NCI-H2029 (cell line): ENCODE measurements at regions not wholly inside any gene's neighbourhood (a gene's known extent, or its start where the extent isn't known, plus 50 kb on each side); places are given as distances from the start of the nearest gene placed in this dataset.
"Not testable (repeated sequence)": the region's sequence is repeated elsewhere in the genome, so short reads cannot be mapped to it uniquely, and the experiment has no call there.

Source experiments
- DNase-seq: peaks from one replicate; lab custom pipeline; 2025; lab: John Stamatoyannopoulos, UW

DNA sequence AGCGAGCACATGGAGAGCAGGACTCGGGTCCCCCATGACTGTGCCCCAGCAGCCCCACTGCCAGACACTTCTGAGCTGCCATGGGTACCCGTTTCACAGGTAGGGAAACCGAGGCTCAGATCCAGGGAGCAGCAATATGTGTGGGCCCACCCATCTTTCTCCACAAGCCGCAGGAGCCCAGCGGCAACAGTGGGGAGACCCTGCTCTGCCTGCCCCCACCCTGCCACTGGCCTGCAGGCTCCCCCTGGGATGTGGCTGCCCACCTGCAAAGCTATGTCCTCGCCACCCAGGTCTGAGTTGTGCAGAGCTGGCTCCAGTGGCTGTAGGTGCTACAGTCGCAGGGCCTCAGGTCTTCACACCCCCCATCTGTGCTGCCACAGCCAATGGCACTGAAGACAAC is 50.6 kb upstream of the C1QTNF9B start:
- DNase-seq = no peak

DNA sequence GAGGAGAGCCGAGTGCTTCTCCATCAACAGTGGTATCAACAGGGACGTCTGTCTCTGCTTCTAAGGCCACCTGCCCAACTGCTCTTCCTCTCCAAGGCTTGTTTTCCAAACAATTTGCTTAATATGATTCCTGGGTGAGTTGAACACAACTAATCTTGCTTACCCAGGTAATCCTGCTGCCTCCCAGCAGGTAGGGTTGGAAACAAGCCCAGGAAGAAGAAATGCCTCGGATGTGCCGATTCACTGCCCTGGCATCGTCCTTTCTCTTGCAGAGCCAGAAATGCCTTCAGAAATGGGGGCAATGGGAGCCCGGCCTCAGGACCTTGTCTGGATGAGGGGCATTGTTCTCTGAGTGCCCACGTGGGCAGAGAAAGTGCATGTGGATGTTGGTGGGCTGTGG is 51.9 kb upstream of the C1QTNF9B start:
- no peak for DNase-seq

DNA sequence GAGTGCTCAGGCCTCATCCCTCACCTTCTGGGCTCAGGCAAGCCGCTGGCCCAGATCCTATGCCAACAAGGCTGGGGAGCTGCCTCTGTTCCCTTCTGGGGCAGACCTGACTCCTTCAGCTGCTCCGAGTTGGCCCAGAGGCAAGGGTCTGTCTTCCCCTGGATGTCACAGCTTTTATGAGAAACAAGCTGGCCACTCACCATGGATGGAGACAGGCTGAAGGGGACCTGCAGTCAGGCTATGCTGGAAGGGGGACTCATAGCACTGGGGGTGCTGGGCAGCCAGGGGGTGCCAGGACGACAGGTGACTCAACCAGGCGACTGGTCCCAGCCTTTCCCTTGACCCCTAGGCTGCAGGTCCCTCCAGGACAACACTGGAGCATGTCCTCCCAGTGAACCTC is 52.4 kb upstream of the C1QTNF9B start:
- DNase-seq = no peak

DNA sequence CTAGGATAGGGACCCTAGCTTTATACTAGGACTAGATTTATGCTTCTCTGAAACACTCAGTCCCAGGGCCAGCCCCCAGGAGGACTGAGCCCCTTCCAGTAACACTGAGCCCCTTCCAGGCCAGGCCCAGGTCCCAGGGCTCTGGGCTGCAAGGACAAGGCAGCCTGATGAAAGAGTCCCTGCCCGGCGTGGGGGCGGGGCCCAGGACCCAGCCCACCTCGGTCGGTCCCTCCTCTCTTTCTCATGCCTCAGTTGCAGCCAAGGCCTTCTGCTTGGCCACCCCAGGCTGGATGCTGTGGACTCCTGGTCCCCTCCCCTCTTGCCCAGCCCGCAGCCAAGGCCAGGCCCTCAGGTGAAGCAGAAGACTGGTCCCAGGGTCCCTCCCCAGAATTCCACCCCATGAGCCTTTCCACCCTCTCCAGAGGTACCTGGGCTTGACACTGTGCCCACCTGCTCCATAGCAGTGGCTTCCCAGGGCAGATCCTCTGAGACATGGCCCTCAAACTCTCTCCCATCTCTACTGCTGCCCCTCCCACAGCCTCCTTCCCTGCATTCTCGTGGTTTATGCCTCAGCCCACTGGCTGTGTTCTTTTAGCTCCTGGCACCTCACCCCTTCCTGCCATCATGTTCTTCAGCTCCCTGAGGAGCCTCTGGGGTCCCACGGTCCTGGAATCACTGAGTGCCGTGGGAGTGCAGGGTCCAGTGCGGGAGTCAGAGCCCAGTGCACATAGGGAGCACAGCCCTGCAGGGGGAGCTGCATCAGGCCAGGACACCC is 53.6 kb upstream of the C1QTNF9B start:
- no peak for DNase-seq

DNA sequence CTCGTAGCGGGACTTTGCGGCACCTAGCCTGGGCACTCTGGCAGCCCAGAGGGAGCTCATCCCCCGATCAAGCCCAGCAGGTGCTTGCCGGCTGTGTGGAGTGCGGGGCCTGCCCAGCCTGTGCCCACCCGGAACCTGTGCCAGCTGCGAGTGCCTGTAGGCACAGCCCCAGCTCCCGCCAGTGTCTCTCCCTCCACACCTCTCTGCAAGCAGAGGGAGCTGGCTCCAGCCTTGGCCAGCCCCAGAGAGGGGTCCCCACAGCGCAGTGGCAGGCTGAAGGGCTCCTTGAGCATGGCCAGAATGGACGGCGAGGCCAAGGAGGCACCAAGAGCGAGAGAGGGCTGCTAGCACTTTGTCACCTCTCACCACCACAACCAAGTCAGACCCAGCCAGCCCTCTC is 55.5 kb upstream of the C1QTNF9B start:
- no peak for DNase-seq

DNA sequence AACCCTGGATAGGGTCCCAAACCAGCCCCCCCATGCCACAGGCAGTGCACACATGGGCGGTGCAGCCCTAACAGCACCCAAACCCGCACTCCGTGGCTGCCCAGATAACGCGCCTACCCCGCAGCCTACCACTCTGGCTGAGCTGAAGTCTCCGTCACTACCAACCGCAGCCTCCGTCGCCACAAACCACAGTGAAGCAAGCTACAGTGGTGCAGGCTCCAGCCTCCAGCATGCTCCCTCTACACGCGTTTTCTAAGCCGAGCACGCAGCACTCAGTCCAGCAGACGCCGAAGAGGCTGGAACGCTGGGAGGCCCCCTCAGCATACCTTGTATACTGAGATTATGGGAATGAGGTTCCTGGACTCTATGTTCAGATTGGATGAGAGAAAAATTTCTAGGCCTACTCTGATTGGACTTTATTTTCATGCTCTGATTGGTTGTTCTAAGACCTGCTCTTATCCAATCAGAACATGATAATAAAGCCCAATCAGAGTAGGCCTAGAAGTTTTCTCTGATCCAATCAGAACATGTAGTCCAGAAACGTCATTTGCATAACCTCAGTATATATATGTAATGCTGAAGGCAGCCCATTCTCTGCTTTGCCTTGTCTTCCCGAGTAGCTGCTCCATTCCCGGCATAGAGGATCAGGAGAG is 56.7 kb upstream of the C1QTNF9B start:
- DNase-seq = no peak

DNA sequence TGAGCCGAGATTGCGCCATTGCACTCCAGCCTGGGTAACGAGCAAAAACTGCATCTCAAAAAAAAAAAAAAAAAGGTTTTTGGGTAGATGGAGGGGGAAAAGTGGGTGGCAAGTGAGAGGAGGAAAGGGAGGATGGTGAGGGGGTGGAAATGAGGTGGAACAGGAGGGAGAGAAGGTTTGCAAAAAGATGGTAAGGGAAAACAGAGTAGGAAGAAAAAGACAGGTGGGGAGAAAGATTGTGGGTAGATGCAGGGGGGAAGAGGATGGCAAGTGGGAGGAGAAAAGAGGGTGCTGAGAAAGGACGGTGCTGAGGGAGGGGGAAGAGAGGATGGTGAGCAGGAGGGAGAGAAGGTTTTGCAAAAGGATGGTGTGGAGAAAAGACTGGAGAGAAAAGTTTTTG is 57.8 kb upstream of the C1QTNF9B start:
- no peak for DNase-seq

DNA sequence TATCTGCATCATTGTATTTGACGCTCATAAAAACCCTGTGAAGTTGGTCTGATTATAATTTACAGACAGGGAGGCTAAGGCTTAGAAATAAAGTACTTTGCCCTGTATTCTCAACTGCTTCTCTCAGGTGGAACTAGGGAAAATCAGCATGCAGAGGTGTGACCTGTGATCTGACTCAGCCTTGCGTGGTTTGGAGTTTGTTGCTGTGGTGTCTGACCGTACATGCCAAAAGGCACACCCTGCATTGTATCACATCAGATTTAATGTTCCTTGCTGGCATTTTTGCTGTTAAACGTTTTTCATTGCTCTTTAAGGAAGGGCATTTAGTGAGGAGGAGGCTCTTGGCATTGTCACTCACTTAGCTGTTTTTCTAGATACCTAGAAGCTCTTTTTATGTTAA is 58.8 kb upstream of the C1QTNF9B start:
- no peak for DNase-seq

DNA sequence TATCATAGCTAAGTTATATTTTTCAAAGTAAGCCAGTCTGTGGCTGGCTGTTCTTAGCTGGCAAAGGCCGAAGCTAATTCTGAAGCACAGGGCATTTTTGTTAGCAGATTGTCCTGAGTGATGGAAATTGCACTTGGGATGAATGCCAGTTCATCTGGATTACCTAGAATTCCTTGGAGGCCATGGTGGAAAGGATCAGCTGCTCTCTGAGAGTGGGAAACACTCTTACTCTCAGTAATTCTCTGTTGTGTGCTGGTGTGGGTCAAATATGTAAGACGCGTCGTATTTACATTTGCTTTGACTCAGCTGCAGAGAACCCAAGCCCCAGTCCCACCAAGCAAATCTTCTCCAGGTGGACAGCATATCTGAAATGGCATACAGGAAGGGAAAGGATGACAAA is 60.7 kb upstream of the C1QTNF9B start:
- DNase-seq = no peak

DNA sequence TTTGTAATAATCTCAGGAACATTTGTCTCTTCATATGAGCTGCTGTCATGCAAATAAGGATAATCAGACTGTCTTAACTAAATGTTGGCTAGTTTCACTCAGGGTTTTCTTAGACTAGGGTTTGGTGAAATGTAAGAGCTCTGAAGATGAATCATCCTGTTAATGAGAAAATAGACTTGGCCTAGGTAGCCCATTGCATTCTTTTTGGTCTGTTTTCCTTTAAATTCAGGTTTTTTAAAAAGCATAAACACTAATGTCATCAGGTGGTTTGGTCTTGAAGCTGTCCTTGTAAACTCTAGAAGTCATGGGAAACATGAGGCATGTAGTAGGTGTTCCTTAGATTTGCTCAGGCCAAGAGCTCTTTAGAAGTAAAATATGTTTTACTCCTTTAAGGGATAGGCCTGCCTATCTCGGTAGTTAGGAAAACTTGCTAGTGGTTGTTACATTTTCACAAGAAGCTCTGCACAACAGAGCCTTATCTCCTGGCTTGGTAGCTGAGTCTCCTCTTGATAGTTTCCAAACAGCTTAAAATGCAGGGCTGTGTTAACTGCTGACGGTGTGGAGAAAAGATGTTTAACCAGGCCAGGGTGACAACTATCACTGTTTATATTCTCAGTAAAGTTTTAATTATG is 62.0 kb upstream of the C1QTNF9B start:
- DNase-seq = no peak

DNA sequence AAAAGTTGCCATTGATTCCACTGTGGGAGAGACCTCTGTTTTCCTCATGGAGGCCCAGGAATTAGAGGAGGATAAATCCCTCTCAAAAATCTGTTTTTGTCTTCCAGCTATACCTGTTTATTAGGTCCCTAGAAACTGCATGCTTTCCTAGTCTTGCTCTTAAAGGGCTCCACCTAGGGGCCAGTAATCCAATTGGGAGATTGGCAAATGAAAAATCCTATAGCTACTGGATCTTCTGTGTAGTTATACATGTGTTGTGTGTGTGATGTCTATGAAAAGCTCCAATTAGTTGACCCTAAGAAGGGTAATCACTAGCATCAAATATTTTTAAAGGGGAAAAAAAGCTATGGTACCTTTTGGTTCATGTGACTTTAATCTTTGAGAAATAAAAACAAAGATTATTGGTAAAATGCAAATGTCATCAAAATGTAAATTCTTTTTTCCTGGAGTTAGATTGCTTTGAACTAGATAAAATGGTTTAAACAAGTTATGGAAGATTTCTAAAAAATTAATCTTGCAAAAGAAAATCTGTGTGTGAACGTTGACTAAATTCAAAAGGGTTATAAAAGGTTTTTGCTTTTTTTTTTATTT is 63.4 kb upstream of the C1QTNF9B start:
- no peak for DNase-seq

DNA sequence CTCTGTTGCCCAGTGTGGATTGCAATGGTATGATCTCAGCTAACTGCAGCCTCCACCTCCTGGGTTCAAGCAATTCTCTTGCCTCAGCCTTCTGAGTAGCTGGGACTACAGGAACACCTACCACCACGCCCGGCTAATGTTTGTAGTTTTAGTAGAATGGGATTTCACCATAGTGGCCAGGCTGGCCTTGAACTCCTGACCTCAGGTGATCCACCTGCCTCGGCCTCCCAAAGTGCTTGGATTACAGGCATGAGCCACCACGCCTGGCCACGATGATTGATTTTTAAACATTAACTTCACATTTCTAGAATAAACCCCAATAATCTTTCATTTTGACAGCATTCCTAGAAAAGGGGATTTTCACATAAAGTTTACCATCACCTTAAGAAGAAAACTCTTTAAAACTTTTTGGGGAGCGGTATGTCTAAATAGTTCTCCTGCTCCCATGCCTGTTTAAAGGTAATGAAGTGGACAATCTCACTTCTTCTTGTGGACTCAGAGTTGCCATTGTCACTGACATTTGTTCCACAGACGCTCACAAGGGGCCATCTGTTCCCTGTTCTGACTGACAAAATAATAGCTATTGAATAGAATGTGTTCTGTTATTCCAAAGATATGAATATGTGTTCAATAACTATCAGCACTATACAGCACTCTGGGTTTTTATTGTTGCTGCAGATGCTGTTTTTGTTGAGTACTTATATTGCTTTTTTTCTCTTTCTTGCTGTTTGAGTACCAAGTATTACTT is 66.1 kb upstream of the C1QTNF9B start:
- DNase-seq = no peak

DNA sequence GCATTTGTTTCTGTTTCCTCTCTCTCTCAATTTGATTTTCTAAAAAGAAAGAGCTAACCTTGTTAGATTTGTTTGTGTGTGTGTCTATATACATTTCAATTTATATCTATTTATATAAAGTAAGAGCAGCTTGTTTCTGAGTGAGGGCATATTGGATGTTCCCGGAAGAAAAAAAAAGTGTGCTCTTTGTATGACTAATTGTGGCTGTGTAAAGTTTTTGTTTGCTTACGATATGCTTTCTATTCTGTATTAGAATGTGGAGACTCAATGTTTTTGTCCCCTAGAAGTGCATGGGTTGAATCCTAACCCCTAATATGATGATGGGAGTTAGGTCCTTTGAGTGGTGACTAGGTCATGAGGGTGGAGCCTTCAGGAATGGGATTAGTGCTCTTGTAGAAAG is 66.6 kb upstream of the C1QTNF9B start:
- DNase-seq = no peak

DNA sequence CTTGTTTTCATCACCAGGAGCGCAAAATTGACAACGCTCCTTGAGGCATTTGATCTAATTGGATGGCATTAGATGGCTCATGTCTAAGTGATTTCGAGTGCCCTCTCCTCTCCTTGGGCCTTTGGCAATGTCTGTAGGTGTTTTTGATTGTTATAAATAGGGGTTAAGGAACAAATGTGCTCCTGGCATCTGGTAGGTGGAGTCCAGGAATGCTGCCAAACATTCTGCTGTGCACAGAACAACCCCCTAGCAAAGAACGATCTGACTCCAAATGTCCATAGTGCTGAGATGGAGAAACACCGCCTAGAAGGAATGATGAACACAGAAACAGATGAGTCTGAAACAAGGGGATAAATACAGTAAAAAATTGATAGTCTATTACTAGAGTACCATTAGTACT is 68.0 kb upstream of the C1QTNF9B start:
- no peak for DNase-seq

DNA sequence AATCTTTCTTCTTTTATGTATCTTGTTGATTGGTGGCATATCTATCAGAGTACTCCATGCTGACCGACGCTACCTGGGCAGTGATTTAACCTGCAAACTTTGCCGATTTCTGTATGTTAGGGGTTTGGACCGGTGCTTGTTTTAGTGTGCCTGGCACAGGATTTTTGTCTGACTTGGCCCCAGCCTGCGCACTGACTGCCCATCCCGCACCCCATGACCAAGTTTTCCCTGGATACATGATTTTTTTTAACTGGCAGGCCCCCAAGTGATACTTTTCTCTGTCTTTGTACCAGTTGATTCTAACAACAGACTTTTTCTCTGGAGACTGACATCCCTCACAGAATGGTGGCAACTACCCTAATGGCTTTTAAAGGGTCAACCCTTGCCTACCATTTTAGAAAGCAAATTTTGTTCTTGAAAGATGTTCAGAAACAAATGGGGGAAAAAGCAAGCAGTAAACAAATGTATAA is 69.0 kb upstream of the C1QTNF9B start:
- no peak for DNase-seq

DNA sequence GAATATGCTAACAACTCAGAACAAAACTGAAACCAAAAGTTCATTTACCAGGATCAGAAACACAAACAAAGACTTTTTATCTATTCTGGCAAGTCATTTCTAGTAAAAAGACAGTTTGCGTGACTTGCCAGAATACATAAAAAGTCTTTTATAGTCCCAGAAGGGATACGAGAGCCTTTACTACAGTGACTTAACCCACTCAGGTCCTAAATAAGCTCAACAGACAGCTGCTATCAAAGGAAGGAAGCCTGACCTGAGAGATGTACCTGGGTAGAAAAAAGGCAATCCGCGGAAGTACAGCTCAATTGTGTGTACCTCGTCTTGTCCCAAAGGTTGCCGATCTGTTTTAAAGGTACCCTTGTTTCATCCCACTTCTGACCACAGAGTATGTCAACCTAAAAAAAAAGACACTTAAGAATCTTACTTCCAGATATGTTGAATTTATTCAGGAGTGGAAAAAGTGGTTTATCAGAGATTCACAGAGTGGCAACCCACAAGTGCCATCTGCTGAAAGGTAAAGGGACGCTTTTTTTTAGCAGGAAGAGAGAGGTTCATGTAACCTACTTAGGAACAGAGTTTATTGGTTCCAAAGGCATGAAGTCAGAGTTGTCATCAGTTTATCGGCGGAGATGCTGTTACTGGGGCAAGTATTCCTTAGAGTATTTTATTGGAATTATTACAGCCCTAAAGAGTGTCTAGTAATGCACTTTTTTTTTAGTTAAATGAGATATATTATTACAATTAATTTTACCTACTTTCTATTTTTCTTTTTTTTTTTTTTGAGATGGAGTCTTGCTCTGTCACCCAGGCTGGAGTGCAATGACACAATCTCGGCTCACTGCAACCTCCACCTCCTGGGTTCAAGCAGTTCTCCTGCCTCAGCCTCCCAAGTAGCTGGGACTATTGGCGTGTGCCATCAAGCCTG is 69.7 kb upstream of the C1QTNF9B start:
- no peak for DNase-seq

DNA sequence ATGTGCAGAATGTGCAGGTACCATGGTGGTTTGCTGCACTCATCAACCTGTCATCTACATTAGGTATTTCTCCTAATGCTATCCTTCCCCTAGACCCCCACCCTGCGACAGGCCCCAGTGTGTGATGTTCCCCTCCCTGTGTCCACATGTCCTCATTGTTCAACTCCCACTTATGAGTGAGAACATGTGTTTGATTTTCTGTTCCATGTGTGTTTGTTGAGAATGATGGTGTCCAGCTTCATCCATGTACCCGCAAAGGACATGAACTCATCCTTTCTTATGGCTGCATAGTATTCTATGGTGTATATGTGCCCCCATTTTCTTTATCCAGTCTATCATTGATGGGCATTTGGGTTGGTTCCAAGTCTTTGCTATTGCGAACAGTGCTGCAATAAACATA is 70.5 kb upstream of the C1QTNF9B start:
- DNase-seq = not testable (repeated sequence)

DNA sequence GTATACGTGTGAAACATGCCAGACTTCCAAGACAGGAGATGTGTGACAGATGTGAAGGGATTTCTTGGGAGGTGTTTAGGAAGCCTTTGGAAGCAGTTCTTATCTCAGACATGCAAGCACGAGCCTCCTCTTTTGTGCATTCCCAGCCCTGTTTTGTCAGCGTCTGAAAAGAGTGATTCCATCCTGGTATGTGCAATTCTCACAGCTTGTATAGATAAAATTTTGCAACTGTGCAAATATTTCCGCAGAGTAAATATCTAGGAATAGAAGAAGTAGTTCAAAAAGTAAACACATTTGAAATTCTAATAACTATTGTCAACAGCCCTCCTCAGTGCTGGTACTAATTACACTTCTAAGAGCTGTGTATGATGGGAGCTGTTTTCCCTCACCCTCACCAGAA is 72.3 kb upstream of the C1QTNF9B start:
- DNase-seq = no peak

DNA sequence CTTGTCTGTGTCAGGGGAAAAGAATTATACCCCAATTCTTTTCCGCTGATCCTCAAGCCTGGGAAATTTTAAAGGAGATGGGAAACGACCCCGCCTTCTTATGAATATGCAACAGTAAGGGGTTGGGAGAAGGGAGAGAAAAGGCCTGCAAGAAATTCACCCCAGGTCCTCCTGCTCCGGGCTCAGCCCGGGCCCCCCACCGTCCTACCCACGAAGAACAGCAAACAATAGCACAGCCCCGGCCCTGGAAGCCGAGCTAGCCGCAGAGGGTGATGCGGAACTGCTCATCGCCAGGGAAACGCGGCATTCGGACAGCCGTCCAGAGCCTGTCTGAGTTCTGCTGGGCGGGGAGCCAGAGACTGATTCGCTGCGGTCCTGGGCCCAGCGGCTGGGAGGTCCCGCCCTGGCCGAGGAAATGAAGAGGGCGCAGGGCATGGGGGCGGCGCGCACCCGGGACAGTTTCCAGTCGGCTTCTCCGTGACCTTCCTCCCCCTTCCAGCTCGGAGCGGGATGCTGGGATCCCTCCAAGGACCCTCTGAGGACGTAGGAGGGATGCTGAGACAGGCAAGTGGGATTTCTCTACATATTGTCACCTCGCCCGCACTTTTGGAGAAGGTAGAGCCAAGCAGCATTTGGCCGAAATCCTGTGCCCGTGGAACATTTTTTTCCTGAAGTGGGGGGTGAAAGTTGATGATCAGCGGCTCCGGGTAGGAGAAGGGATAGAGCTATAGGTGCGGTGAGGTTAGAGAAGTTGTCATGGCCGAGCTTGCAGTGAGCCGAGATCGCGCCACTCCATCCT is 82.3 kb upstream of the C1QTNF9B start:
- no peak for DNase-seq

DNA sequence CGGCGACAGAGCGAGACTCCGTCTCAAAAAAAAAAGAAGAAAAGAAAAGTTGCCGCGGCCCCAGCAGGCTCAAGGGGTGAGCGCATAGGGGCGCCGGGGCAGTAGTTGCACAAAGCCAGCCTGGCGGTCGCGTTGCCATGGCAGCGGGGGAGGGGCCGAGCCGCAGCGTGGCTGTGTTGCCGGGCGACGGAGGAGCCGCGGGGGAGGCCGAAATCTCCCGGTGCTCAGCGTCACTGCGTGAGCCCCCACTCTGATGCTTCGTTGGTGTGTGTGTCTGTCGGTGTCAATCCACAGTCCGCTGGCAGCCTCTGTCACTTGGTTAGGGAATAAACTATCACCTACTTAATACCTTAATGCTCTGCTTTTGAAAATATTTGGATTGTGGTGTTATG is 82.9 kb upstream of the C1QTNF9B start:
- DNase-seq = peak; percentile 26
